ENCODE measurements at regions not wholly inside any gene's neighbourhood (a gene's known extent, or its start where the extent isn't known, plus 50 kb on each side); places are given as distances from the start of the nearest gene placed in this dataset.
A peak's percentile ranks its signal among the peaks of the same experiment; 100 is the strongest.
"Not testable (repeated sequence)": the region's sequence is repeated elsewhere in the genome, so short reads cannot be mapped to it uniquely, and the experiment has no call there.

DNA sequence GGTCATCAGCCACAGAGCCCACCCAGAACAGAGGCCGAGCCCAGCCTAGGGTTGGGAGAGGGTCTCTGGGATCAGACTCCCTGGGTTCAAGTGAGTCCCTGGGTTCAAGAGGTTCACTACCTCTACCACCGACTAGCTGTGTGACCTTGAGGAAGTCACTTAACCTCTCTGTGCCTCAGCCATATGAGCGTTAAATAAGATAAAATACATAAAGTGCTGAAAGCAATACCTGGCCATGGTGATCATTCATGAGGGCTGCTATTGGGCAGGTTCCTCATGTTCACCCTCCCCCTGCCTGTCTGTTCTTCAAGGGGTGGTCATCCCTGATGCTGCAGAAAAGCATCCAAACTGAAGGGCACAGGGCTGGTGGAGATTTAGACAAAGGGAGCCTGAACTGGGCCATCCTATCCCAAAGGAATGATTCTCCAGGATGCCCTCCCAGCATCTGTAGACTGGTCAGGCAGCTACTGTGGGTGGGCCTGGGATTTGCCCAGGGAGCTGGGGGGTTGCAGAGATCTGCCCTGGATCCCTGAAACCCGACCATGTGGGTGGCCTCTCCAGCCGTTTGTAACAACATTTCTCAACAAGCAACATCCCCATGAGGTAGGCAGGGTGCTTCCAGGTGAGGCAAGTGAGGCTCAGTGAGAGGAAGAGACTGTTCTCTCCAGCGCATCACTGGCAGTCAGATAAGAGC is 196.6 kb downstream of the MATN1 start:
- DNase-seq, result peak; percentile 17

GRCh38 chr1:30525971-30526651 is 197.3 kb downstream of the MATN1 start:
- peak; percentile 83 for DNase-seq

DNA sequence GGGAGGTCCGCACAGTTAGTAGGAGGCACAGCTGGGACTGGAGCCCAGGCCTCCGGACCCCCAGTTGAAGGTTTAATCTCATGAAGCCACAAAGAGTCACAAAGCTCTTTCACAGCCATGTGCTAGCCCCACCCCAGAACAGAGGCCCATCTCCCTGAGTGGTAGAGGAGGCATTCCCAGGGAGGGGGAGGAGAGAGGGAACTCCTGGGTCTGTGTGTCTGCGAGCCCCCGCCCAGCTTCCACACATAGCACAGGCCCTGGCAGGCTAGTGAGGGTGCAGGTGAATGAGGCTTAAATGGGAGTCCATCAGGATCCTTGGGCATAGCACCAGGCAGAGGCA is 197.8 kb downstream of the MATN1 start:
- DNase-seq, result no peak

DNA sequence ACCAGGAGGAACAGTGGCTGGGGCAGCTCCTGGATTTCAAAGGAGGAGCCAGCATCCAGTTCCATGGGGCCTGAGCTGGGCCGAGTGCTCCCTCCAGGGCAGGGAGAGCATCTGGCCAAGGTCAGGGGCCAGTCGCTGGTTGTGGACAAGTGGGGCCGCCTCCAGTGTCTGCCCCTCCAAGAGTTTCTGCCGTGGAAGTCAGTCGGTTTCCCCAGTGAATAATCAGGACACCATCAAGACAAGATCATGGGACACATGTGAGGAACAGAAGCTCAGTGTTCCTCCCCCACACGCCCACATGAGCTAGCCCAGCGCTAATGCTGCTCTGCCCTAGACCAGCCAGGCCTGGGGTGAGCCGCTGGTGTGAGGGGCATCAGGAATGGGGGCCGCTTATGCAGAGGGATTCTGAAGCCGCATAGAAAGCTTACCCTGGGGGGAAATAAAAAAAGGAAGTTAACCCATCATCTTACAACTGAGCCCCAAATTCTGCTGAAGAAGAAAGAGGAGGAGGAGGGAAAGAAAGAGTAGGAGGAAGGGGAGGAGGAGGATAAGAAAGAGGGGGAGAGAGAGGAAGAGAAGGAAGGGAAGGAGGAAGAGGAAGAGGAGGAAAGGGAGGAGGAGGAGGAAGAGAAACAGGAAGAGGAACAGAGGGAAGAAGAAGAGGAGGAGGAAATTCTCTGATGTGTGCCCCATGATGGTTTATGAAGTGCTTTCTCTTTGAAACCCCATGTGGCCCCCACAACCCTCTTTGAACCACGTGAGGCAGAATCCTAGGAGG is 198.4 kb downstream of the MATN1 start:
- peak; percentile 53 for DNase-seq

DNA sequence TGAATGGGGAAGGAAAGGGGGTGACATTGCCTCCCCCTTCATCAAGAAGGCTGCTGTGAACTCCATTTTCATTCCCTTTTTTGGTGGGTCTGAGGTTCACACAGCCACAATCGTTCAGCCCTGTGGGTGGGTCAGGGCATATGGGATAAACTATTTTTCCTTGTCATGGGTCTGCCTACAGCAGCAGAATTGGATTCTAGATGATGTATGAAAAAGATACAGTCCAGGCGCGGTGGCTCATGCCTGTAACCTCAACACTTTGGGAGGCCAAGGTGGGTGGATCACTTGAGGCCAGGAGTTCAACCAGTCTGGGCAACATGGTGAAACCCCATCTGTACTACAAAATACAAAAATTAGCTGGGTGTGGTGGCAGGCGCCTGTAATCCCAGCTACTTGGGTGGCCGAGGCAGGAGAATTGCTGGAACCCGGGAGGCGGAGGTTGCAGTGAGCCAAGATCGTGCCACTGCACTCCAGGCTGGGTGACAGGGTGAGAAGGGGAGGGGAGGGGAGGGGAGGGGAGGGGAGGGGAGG is 199.3 kb downstream of the MATN1 start:
- peak; percentile 29 for DNase-seq

DNA sequence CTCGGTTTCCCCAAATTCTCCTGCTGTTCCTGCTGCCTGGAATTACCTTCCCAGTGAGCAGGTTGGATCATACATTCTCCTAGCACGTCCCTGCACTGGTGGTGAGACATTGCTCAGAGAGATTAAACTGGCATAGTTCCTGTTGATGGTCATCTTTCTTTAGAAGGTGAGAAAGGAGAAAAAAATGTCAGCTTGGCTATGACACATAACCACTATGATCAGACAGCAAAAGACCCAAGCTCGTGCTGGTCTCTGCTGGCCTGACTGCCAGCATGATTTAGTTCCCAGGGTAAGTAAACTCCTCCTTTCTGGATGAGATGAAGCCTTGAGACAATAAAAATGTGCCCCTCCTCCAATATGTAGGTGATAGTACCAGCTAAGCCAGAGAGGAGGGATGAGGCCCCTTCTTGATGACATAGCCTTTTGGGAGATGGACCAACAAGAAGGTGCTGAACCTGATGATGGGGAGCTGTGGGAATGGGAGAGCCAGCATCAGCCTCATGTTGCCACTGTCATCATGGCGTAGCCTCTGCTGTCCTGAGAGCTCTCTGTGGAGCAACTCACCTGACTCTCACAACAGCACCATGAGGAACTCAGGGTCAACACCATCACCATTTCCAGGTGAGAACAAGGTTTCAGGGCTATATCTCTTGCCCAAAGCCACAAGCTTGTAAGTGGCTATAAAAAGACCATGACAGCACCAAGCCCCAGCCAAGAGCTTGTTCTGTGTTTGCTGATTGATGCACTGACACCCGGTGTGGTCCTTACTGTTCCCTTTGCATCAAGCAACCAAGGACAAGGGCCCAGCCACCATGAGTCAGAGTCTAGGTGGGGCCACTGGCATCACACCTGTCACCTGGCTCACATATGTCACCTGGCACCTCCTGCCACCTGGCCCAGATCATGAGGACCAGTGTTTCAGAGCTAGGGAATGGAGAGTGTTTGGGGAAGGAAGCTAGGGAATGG is 200.0 kb downstream of the MATN1 start:
- DNase-seq, result peak; percentile 48

- peak; percentile 36 for DNase-seq
Observed at GRCh38 chr1:30522031-30523004, 201.1 kb downstream of the MATN1 start.

DNA sequence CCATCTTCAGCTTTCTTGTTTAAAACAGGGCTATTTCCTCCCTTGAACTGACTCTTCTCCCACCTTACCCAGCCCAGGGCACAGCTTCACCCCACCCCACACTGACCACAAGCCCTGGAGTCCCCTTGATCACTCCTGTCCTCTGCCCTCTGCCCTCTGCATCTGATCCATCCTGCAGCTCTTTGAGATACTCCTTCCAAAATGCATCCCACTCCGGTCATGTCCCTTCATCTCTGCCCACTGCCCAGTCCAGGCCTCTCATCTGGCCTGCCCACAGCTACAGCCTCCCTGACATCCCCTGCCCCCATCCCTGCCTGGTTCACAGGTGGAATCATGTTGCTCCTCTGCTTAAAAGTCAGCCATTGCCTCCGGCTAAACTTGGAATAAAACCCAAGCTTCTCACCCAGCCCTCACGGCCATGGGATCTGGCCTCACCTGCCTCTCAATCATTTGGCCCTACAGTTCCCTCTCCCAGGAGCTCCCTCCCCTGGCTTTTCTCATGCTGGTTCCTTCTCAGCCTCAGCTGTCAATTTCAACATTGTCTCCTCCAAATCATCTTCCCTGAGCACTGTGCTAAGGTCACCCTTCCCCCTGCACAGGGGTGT is 202.0 kb downstream of the MATN1 start:
- DNase-seq, result peak; percentile 37

GRCh38 chr1:30520476-30520875 is 202.9 kb downstream of the MATN1 start:
- peak; percentile 18 for DNase-seq

- no peak for DNase-seq
Observed at GRCh38 chr1:30519201-30519763, 204.1 kb downstream of the MATN1 start.

GRCh38 chr1:30518696-30519095 is 204.7 kb downstream of the MATN1 start:
- peak; percentile 42 for DNase-seq

GRCh38 chr1:30518186-30518585 is 205.2 kb downstream of the MATN1 start:
- DNase-seq, result peak; percentile 37

DNA sequence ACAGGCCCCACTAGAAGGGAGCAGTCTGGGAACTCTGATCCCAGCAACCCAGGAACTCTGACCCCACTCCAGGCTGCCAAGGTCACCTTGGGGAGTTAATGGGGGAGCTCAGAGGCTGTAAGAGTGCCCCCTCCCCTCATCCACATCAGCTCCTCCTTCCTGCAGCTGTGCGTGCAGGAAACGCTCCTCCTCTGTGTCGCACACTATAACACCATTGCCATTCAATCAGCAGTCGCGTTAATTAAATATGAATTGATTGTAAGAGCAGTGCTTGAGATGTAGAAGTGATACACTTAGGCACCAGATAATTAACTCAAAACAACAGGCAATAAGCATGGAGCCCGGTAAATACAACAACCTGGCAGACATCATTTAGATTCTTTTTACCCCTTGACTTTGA is 205.7 kb downstream of the MATN1 start:
- not testable (repeated sequence) for DNase-seq

DNA sequence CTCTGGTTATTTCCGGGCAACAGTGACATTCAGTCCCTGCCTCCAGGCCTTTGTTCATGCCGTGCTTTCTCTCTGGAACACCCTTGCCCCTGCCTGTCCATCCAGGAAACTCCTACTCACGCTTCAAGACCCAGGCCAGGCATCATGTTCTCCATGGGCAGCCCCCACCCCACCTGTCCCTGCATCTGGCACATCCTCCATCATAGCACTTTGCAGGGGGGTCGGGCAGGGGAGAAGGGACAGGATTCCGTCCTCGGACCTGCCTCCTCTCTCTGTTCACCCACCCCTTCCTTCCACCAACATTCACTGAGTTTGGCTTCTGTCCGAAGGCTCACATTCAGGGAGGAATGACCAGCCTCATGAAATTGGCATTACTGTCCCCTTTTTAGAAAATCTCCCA is 206.1 kb downstream of the MATN1 start:
- DNase-seq, result not testable (repeated sequence)

DNA sequence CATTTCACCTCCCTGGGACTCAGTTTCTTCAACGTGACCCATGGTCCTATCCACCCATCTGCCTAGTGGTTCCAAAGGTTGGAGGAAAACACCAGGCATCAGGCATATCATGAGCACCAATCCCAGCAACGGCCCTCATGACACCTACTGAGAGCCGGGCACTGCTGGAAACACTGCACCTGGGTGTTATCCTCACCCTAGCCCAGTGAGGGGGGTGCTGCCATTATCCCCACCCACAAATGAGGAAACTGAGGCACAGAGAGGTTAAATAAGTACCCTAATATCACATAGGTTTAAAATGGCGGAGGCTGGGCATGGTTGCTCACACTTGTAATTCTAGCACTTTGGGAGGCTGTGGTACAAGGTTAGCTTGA is 206.9 kb downstream of the MATN1 start:
- peak; percentile 12 for DNase-seq

GRCh38 chr1:30515755-30516484 is 207.5 kb downstream of the MATN1 start:
- peak; percentile 28 for DNase-seq

- no peak for DNase-seq
Observed at GRCh38 chr1:30514945-30515344, 208.4 kb downstream of the MATN1 start.

GRCh38 chr1:30514137-30514654 is 209.2 kb downstream of the MATN1 start:
- DNase-seq, result peak; percentile 30

DNA sequence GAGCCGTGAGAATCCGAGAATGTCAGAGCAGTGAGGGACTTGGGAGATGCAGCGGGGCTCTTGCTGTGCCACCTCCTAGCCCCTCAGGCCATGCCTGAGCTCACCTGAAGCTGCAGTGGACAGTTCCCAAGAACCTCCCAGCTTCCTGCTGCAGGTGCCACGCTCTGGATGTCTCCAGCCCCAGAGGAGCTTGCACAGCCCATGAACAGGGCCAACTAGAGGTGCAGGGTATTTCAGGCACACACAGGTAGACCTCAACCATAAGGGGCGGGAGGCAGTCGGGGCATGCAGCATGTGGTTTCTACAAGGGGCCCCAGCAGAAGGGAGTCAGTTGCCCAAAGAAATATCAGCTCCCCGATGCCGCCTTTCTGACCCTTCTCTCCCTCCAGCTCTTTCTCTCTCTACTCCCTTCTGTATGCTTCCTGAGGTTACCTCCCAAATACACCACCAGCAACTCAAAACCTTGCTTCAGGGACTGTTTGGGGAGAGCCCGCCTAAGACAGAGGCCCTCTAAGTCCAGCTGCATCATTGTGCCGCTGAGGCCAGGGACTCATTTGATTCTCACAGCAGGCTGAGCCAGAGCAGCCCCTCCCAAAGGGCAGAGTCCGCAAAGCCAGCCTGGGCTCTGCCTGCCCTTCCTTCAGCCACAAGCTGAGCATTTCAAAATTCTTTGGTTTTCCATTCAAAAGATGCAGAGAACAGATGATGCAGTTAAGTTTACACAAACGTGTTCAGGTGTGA is 209.8 kb downstream of the MATN1 start:
- DNase-seq, result peak; percentile 41

Measured in islet precursor cell (in vitro differentiated cells).